Mononuclear cell (primary cell): ENCODE measurements at regions not wholly inside any gene's neighbourhood (a gene's known extent, or its start where the extent isn't known, plus 50 kb on each side); places are given as distances from the start of the nearest gene placed in this dataset.
A peak's percentile ranks its signal among the peaks of the same experiment; 100 is the strongest.

Experiments
- H3K27me3 ChIP-seq: 2 replicates; pipeline ENCODE4 v1.6.0; 2011; ENCODE audit warnings: low read length, control low read depth; ENCODE audit not compliant: insufficient read depth
- H3K4me1 ChIP-seq: 2 replicates; pipeline ENCODE4 v1.5.1; 2011; ENCODE audit warnings: mild to moderate bottlenecking, low read length, control low read depth; ENCODE audit not compliant: insufficient read depth
- H3K4me3 ChIP-seq: 2 replicates; pipeline ENCODE4 v1.5.1; 2011; ENCODE audit warnings: mild to moderate bottlenecking, low read length, moderate library complexity
- H3K9me3 ChIP-seq: 2 replicates; pipeline ENCODE4 v1.5.1; 2011; ENCODE audit warnings: low read depth, mild to moderate bottlenecking, control low read depth, low read length

- Histone ChIP-seq H3K27me3 (no peaks in the 10 kb centered on the region), H3K4me3 (no peak overlapping the region), H3K4me1 (peaks cover 4% of the 10 kb centered on the region), H3K9me3 (no peaks in the 10 kb centered on the region)
Observed at GRCh38 chr7:80082213-80082612, 52.4 kb upstream of the GNAI1 start.

- Histone ChIP-seq H3K9me3 (no peaks in the 10 kb centered on the region), H3K4me3 (no peak overlapping the region), H3K27me3 (no peaks in the 10 kb centered on the region), H3K4me1 (peaks cover 4% of the 10 kb centered on the region)
Observed at GRCh38 chr7:80078886-80079285, 55.7 kb upstream of the GNAI1 start.

- Histone ChIP-seq H3K9me3 (no peaks in the 10 kb centered on the region), H3K4me1 (peaks cover 4% of the 10 kb centered on the region), H3K4me3 (peak overlapping the region; percentile 12), H3K27me3 (no peaks in the 10 kb centered on the region)
Observed at GRCh38 chr7:80078159-80078731, 56.4 kb upstream of the GNAI1 start.

- Histone ChIP-seq H3K27me3 (no peaks in the 10 kb centered on the region), H3K9me3 (no peaks in the 10 kb centered on the region), H3K4me1 (no peaks in the 10 kb centered on the region), H3K4me3 (no peak overlapping the region)
Observed at GRCh38 chr7:80070391-80070790, 64.2 kb upstream of the GNAI1 start.

- Histone ChIP-seq H3K9me3 (no peaks in the 10 kb centered on the region), H3K4me3 (no peak overlapping the region), H3K27me3 (no peaks in the 10 kb centered on the region), H3K4me1 (no peaks in the 10 kb centered on the region)
Observed at GRCh38 chr7:80066639-80067038, 68.0 kb upstream of the GNAI1 start.

GRCh38 chr7:80063834-80064233 lies 70.8 kb upstream of the GNAI1 start:
- Histone ChIP-seq H3K4me3 (no peak overlapping the region), H3K27me3 (no peaks in the 10 kb centered on the region), H3K9me3 (no peaks in the 10 kb centered on the region), H3K4me1 (no peaks in the 10 kb centered on the region)

- no peak overlapping the region for H3K4me3 ChIP-seq
- H3K27me3 ChIP-seq = no peaks in the 10 kb centered on the region
- H3K9me3 ChIP-seq = no peaks in the 10 kb centered on the region
- no peaks in the 10 kb centered on the region for H3K4me1 ChIP-seq
Observed at GRCh38 chr7:80060218-80060806, 74.3 kb upstream of the GNAI1 start.

- Histone ChIP-seq H3K4me3 (no peak overlapping the region), H3K9me3 (no peaks in the 10 kb centered on the region), H3K4me1 (no peaks in the 10 kb centered on the region), H3K27me3 (no peaks in the 10 kb centered on the region)
Observed at GRCh38 chr7:80057488-80057887, 77.1 kb upstream of the GNAI1 start.

GRCh38 chr7:80054356-80054755 lies 80.3 kb upstream of the GNAI1 start:
- Histone ChIP-seq H3K4me3 (no peak overlapping the region), H3K27me3 (no peaks in the 10 kb centered on the region), H3K9me3 (no peaks in the 10 kb centered on the region), H3K4me1 (no peaks in the 10 kb centered on the region)

- Histone ChIP-seq H3K27me3 (no peaks in the 10 kb centered on the region), H3K9me3 (no peaks in the 10 kb centered on the region), H3K4me1 (no peaks in the 10 kb centered on the region), H3K4me3 (no peak overlapping the region)
Observed at GRCh38 chr7:80053124-80053523, 81.5 kb upstream of the GNAI1 start.

GRCh38 chr7:80047856-80048459 lies 86.7 kb upstream of the GNAI1 start:
- no peaks in the 10 kb centered on the region for H3K4me1 ChIP-seq
- no peak overlapping the region for H3K4me3 ChIP-seq
- H3K27me3 ChIP-seq = no peaks in the 10 kb centered on the region
- H3K9me3 ChIP-seq = no peaks in the 10 kb centered on the region

- H3K4me1 ChIP-seq = no peaks in the 10 kb centered on the region
- no peak overlapping the region for H3K4me3 ChIP-seq
- no peaks in the 10 kb centered on the region for H3K27me3 ChIP-seq
- H3K9me3 ChIP-seq = no peaks in the 10 kb centered on the region
Observed at GRCh38 chr7:80047032-80047431, 87.6 kb upstream of the GNAI1 start.

GRCh38 chr7:80044796-80045195 lies 89.8 kb upstream of the GNAI1 start:
- no peaks in the 10 kb centered on the region for H3K4me1 ChIP-seq
- H3K9me3 ChIP-seq = no peaks in the 10 kb centered on the region
- H3K27me3 ChIP-seq = no peaks in the 10 kb centered on the region
- no peak overlapping the region for H3K4me3 ChIP-seq

GRCh38 chr7:80040752-80041151 lies 93.9 kb upstream of the GNAI1 start:
- Histone ChIP-seq H3K4me3 (no peak overlapping the region), H3K4me1 (no peaks in the 10 kb centered on the region), H3K9me3 (no peaks in the 10 kb centered on the region), H3K27me3 (no peaks in the 10 kb centered on the region)

GRCh38 chr7:80040335-80040734 lies 94.3 kb upstream of the GNAI1 start:
- no peaks in the 10 kb centered on the region for H3K27me3 ChIP-seq
- no peaks in the 10 kb centered on the region for H3K9me3 ChIP-seq

More at GRCh38 chr7:80040335-80040734, 94.3 kb upstream of the GNAI1 start:
- H3K4me3 ChIP-seq = no peak overlapping the region
- no peaks in the 10 kb centered on the region for H3K4me1 ChIP-seq
